Fibroblast of lung (primary cell): ENCODE measurements at regions not wholly inside any gene's neighbourhood (a gene's known extent, or its start where the extent isn't known, plus 50 kb on each side); places are given as distances from the start of the nearest gene placed in this dataset.

Source experiments
- CTCF ChIP-seq, 2 donors: IDR thresholded peaks in 1 of 2; conservative IDR thresholded peaks in 1 of 2; 1 replicate in 1 of 2; 2 replicates in 1 of 2; pipeline ENCODE4 v1.5.1; 2011 to 2012; ENCODE audit warnings: low read length in 2 of 2, control low read depth in 1 of 2, inconsistent platforms in 1 of 2, low read depth in 1 of 2, mild to moderate bottlenecking in 1 of 2
- EZH2 ChIP-seq: IDR thresholded peaks from 2 replicates; pipeline ENCODE4 v1.5.1; 2012; ENCODE audit warnings: low read length, control low read depth, mild to moderate bottlenecking; ENCODE audit errors: missing control alignments

- no peak for TF ChIP-seq CTCF (conservative IDR thresholded peaks at IDR 0.05 in 1 of 2, IDR thresholded peaks at IDR 0.05 in 1 of 2; ENCODE audit: low read depth in 1 of 2, low read length in 2 of 2)
- no peak for TF ChIP-seq EZH2
These were observed 199.7 kb upstream of the SLC14A2 start for GRCh38 chr18:45415614-45416013.
